ENCODE measurements at regions not wholly inside any gene's neighbourhood (a gene's known extent, or its start where the extent isn't known, plus 50 kb on each side); places are given as distances from the start of the nearest gene placed in this dataset.

GRCh38 chr1:213688655-213689054 is 299.1 kb upstream of the PROX1 start:
- H3K4me1 ChIP-seq (ENCODE audit: insufficient read depth, low read length), result no peaks in the 10 kb centered on the region
- no peak overlapping the region for H3K27ac ChIP-seq (ENCODE audit: low read length)
- H2AFZ ChIP-seq (ENCODE audit: low read length), result no peak overlapping the region
- no peak overlapping the region for H3K4me3 ChIP-seq (ENCODE audit: low read length)
- no peaks in the 10 kb centered on the region for H3K9me2 ChIP-seq (replicated peaks; ENCODE audit: low read length)
- intact Hi-C loops (cut with micrococcal nuclease), result no loop called here
- no TSS peak for BruUV-seq (replicated peaks)
- ChIA-PET CTCF (no interaction called here), POLR2A (ENCODE audit: unreplicated experiment) (no interaction called here)
- no peak for DNase-seq
- no peaks in the 10 kb centered on the region for H3K79me2 ChIP-seq (ENCODE audit: low read length)
- H3K36me3 ChIP-seq (ENCODE audit: low read depth, low read length), result no peaks in the 10 kb centered on the region
- H3K27me3 ChIP-seq (ENCODE audit: low read length), result peaks cover 27% of the 10 kb centered on the region
- ATAC-seq, result no peak
- 0 out of 2 replicates have a peak, but pooled peaks cover 3% of the 10 kb centered on the region for H3K9me3 ChIP-seq (ENCODE audit: low read length)
- H3F3A ChIP-seq (ENCODE audit: low read length, unreplicated experiment), result no peaks in the 10 kb centered on the region
- no peak overlapping the region for H3K9ac ChIP-seq (ENCODE audit: low read length)
- no peak overlapping the region for H3K4me2 ChIP-seq (ENCODE audit: low read length)
- no peaks in the 10 kb centered on the region for H4K20me1 ChIP-seq (ENCODE audit: low read length)
- TF ChIP-seq CTCF (conservative IDR thresholded peaks at IDR 0.05; ENCODE audit: low read depth, low read length) (no peak), EZH2 (IDR thresholded peaks at IDR 0.05; ENCODE audit: low read length, unreplicated experiment) (no peak), EZH2phosphoT487 (IDR thresholded peaks at IDR 0.05; ENCODE audit: borderline replicate concordance, low read length) (no peak)

- ATAC-seq (no peak), DNase-seq (no peak)
- no peak overlapping the region for H3K4me3 ChIP-seq (ENCODE audit: low read length)
- H3F3A ChIP-seq (ENCODE audit: low read length, unreplicated experiment), result no peaks in the 10 kb centered on the region
- H4K20me1 ChIP-seq (ENCODE audit: low read length), result no peaks in the 10 kb centered on the region
- TF ChIP-seq EZH2phosphoT487 (IDR thresholded peaks at IDR 0.05; ENCODE audit: borderline replicate concordance, low read length) (no peak), CTCF (conservative IDR thresholded peaks at IDR 0.05; ENCODE audit: low read depth, low read length) (no peak), EZH2 (IDR thresholded peaks at IDR 0.05; ENCODE audit: low read length, unreplicated experiment) (no peak)
- no peak overlapping the region for H3K9ac ChIP-seq (ENCODE audit: low read length)
- BruUV-seq (replicated peaks), result no TSS peak
- ChIA-PET CTCF (no interaction called here), POLR2A (ENCODE audit: unreplicated experiment) (no interaction called here)
- intact Hi-C loops (cut with micrococcal nuclease), result no loop called here
- H3K4me2 ChIP-seq (ENCODE audit: low read length), result no peak overlapping the region
- H3K9me3 ChIP-seq (ENCODE audit: low read length), result 0 out of 2 replicates have a peak, but pooled peaks cover 3% of the 10 kb centered on the region
- no peaks in the 10 kb centered on the region for H3K36me3 ChIP-seq (ENCODE audit: low read depth, low read length)
- H2AFZ ChIP-seq (ENCODE audit: low read length), result no peak overlapping the region
- H3K27me3 ChIP-seq (ENCODE audit: low read length), result peaks cover 33% of the 10 kb centered on the region
- H3K9me2 ChIP-seq (replicated peaks; ENCODE audit: low read length), result no peaks in the 10 kb centered on the region
- no peaks in the 10 kb centered on the region for H3K79me2 ChIP-seq (ENCODE audit: low read length)
- H3K4me1 ChIP-seq (ENCODE audit: insufficient read depth, low read length), result no peaks in the 10 kb centered on the region
- no peak overlapping the region for H3K27ac ChIP-seq (ENCODE audit: low read length)
Observed at GRCh38 chr1:213689260-213689659, 298.5 kb upstream of the PROX1 start.

- H3K4me1 ChIP-seq (ENCODE audit: insufficient read depth, low read length), result no peaks in the 10 kb centered on the region
- intact Hi-C loops (cut with micrococcal nuclease), result no loop called here
- no peak for ATAC-seq
- no TSS peak for BruUV-seq (replicated peaks)
- H2AFZ ChIP-seq (ENCODE audit: low read length), result no peak overlapping the region
- H4K20me1 ChIP-seq (ENCODE audit: low read length), result no peaks in the 10 kb centered on the region
- no peak for TF ChIP-seq EZH2 (IDR thresholded peaks at IDR 0.05; ENCODE audit: low read length, unreplicated experiment)
- TF ChIP-seq CTCF (conservative IDR thresholded peaks at IDR 0.05; ENCODE audit: low read depth, low read length), result no peak
- H3K9me3 ChIP-seq (ENCODE audit: low read length), result 0 out of 2 replicates have a peak, but pooled peaks cover 3% of the 10 kb centered on the region
- no peaks in the 10 kb centered on the region for H3K79me2 ChIP-seq (ENCODE audit: low read length)
- H3K27ac ChIP-seq (ENCODE audit: low read length), result no peak overlapping the region
- H3K27me3 ChIP-seq (ENCODE audit: low read length), result peaks cover 41% of the 10 kb centered on the region
- no peaks in the 10 kb centered on the region for H3K9me2 ChIP-seq (replicated peaks; ENCODE audit: low read length)
- H3F3A ChIP-seq (ENCODE audit: low read length, unreplicated experiment), result no peaks in the 10 kb centered on the region
- no peaks in the 10 kb centered on the region for H3K36me3 ChIP-seq (ENCODE audit: low read depth, low read length)
- no peak for DNase-seq
- ChIA-PET CTCF (no interaction called here), POLR2A (ENCODE audit: unreplicated experiment) (no interaction called here)
- no peak overlapping the region for H3K4me2 ChIP-seq (ENCODE audit: low read length)
- no peak overlapping the region for H3K9ac ChIP-seq (ENCODE audit: low read length)
- H3K4me3 ChIP-seq (ENCODE audit: low read length), result no peak overlapping the region
Observed at GRCh38 chr1:213690341-213690917, 297.3 kb upstream of the PROX1 start.

Measured in PC-3 (cell line).